ENCODE measurements at regions not wholly inside any gene's neighbourhood (a gene's known extent, or its start where the extent isn't known, plus 50 kb on each side); places are given as distances from the start of the nearest gene placed in this dataset.

DNA sequence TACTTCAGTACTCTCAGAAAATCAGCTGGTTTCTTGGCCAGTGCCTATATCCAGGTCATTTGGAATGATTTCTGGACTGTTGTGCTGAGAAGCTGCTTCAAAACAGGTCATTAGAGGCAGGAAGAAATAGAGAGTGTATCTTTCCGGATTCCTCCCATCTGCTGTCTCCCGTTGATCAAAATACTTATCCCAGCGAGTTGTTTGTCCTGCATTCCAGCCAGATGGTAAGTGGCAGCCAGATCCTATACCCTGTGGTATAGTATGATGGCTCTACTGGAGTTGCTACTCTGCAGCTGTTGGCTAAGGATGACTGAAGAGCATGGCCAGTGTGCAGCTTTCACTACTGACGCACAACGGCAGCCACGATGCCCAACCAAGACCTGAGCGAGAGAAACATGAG is 560.9 kb upstream of the ANO5 start:
- Histone ChIP-seq H2AFZ (ENCODE audit: low read depth) (no peak overlapping the region), H4K20me1 (ENCODE audit: insufficient read depth) (no peaks in the 10 kb centered on the region), H3K4me3 (ENCODE audit: low read depth in 2 of 2, low read length in 1 of 2) (no peak overlapping the region), H3K9me3 (no peaks in the 10 kb centered on the region), H3K79me2 (ENCODE audit: insufficient read depth) (no peaks in the 10 kb centered on the region), H3K4me1 (ENCODE audit: control insufficient read depth in 1 of 2, insufficient read depth in 2 of 2, low read depth in 1 of 2, low read length in 1 of 2) (peaks cover 0 to 12% of the 10 kb centered on the region in 2 experiments; a peak in 2 of 4 replicates), H3K9me2 (no peaks in the 10 kb centered on the region), H3K36me3 (replicated peaks in 1 of 2; ENCODE audit: control insufficient read depth in 1 of 2, insufficient read depth in 2 of 2, low read length in 1 of 2) (no peaks in the 10 kb centered on the region), H3K4me2 (no peak overlapping the region), H3K27ac (ENCODE audit: low read depth in 2 of 2, low read length in 1 of 2) (peak overlapping the region in 1 of 2 experiments; percentile 55; a peak in 1 of 4 replicates), H3K9ac (no peak overlapping the region), H3F3A (replicated peaks; ENCODE audit: insufficient read depth) (no peaks in the 10 kb centered on the region), H3K27me3 (ENCODE audit: insufficient read depth) (no peaks in the 10 kb centered on the region)
- 57% methylated on average over 7 of the region's 7 CpGs for WGBS (ENCODE audit: low lambda C conversion rate)
- DNase-seq, result no peak
- no peak for TF ChIP-seq EP300 (IDR thresholded peaks at IDR 0.05; ENCODE audit: borderline replicate concordance in 1 of 2, low read depth in 1 of 2, low read length in 1 of 2)
- TF ChIP-seq, protein P1, sequence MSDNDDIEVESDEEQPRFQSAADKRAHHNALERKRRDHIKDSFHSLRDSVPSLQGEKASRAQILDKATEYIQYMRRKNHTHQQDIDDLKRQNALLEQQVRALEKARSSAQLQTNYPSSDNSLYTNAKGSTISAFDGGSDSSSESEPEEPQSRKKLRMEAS (IDR thresholded peaks at IDR 0.05; ENCODE audit: low read depth), result no peak
- TF ChIP-seq, protein P2, sequence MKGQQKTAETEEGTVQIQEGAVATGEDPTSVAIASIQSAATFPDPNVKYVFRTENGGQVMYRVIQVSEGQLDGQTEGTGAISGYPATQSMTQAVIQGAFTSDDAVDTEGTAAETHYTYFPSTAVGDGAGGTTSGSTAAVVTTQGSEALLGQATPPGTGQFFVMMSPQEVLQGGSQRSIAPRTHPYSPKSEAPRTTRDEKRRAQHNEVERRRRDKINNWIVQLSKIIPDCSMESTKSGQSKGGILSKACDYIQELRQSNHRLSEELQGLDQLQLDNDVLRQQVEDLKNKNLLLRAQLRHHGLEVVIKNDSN (IDR thresholded peaks at IDR 0.05; ENCODE audit: borderline replicate concordance, low read depth), result no peak
- TF ChIP-seq MEF2A (IDR thresholded peaks at IDR 0.05; ENCODE audit: borderline replicate concordance, low read depth), result no peak
- no peak for TF ChIP-seq FOXJ3 (CRISPR knock-in tag; IDR thresholded peaks at IDR 0.05)
- no peak for TF ChIP-seq TAF1 (IDR thresholded peaks at IDR 0.05; ENCODE audit: borderline replicate concordance, low read depth, low read length)
- TF ChIP-seq RXRA (IDR thresholded peaks at IDR 0.05; ENCODE audit: borderline replicate concordance, low read depth), result no peak
- TF ChIP-seq NFIC (IDR thresholded peaks at IDR 0.05; ENCODE audit: borderline replicate concordance), result no peak
- no peak for TF ChIP-seq CHD2 (IDR thresholded peaks at IDR 0.05; ENCODE audit: low read length, partially characterized antibody)
- TF ChIP-seq JUND (IDR thresholded peaks at IDR 0.05), result no peak
- TF ChIP-seq, protein P3, sequence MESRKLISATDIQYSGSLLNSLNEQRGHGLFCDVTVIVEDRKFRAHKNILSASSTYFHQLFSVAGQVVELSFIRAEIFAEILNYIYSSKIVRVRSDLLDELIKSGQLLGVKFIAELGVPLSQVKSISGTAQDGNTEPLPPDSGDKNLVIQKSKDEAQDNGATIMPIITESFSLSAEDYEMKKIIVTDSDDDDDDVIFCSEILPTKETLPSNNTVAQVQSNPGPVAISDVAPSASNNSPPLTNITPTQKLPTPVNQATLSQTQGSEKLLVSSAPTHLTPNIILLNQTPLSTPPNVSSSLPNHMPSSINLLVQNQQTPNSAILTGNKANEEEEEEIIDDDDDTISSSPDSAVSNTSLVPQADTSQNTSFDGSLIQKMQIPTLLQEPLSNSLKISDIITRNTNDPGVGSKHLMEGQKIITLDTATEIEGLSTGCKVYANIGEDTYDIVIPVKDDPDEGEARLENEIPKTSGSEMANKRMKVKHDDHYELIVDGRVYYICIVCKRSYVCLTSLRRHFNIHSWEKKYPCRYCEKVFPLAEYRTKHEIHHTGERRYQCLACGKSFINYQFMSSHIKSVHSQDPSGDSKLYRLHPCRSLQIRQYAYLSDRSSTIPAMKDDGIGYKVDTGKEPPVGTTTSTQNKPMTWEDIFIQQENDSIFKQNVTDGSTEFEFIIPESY (IDR thresholded peaks at IDR 0.05; ENCODE audit: borderline replicate concordance, low read depth), result no peak
- ChIA-PET CTCF (no interaction called here), POLR2A (no interaction called here)

DNA sequence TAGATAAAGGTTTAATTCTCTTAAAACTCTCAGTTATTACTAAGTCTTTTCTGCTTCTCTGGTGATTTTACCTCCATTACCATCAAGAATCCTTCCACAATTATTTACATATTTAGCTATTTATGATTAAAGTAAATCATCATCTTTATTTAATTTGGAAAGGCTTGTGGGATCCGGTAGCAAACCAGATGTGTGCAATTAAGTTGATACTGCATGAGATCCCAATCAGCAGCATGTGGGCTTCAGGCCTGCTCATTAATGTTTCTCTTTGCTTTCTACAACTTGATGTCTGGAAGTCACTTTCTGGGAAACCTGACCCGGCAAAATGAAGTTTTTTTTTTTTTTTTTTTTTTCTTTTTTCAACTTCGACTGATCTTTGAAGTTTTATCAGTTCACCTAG is 558.4 kb upstream of the ANO5 start:
- Histone ChIP-seq H3K9me3 (no peaks in the 10 kb centered on the region; the same call in 1 of the 2 replicates), H3K27me3 (ENCODE audit: insufficient read depth) (no peaks in the 10 kb centered on the region), H4K20me1 (ENCODE audit: insufficient read depth) (no peaks in the 10 kb centered on the region), H3K36me3 (replicated peaks in 1 of 2; ENCODE audit: control insufficient read depth in 1 of 2, insufficient read depth in 2 of 2, low read length in 1 of 2) (no peaks in the 10 kb centered on the region), H3K79me2 (ENCODE audit: insufficient read depth) (no peaks in the 10 kb centered on the region), H3K27ac (ENCODE audit: low read depth in 2 of 2, low read length in 1 of 2) (peak overlapping the region in 1 of 2 experiments; percentile 91; a peak in 2 of 4 replicates), H3K9ac (no peak overlapping the region), H3K9me2 (no peaks in the 10 kb centered on the region), H3F3A (replicated peaks; ENCODE audit: insufficient read depth) (no peaks in the 10 kb centered on the region), H2AFZ (ENCODE audit: low read depth) (no peak overlapping the region), H3K4me2 (no peak overlapping the region), H3K4me3 (ENCODE audit: low read depth in 2 of 2, low read length in 1 of 2) (no peak overlapping the region), H3K4me1 (ENCODE audit: control insufficient read depth in 1 of 2, insufficient read depth in 2 of 2, low read depth in 1 of 2, low read length in 1 of 2) (peaks cover 0 to 12% of the 10 kb centered on the region in 2 experiments; a peak in 2 of 4 replicates)
- peak; percentile 58 for DNase-seq
- POLR2A ChIA-PET, result no interaction called here
- CTCF ChIA-PET, result no interaction called here
- 5% methylated on average over 3 of the region's 3 CpGs for WGBS (ENCODE audit: low lambda C conversion rate)
- peak; percentile 53; the same call in 1 of the 2 replicates for TF ChIP-seq POLR2AphosphoS5 (IDR thresholded peaks at IDR 0.05; ENCODE audit: low read depth, low read length)
- peak; percentile 95 for TF ChIP-seq GATA2 (CRISPR knock-in tag; IDR thresholded peaks at IDR 0.05)
- TF ChIP-seq, protein P4, sequence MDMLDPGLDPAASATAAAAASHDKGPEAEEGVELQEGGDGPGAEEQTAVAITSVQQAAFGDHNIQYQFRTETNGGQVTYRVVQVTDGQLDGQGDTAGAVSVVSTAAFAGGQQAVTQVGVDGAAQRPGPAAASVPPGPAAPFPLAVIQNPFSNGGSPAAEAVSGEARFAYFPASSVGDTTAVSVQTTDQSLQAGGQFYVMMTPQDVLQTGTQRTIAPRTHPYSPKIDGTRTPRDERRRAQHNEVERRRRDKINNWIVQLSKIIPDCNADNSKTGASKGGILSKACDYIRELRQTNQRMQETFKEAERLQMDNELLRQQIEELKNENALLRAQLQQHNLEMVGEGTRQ (IDR thresholded peaks at IDR 0.05; ENCODE audit: borderline replicate concordance, low read depth, low read length), result no peak
- no peak for TF ChIP-seq MEF2A (IDR thresholded peaks at IDR 0.05; ENCODE audit: borderline replicate concordance, low read depth)
- TF ChIP-seq YY1 (IDR thresholded peaks at IDR 0.05; ENCODE audit: low read depth), result no peak
- TF ChIP-seq MXI1 (IDR thresholded peaks at IDR 0.05; ENCODE audit: low read depth, low read length), result peak; percentile 24; the same call in 1 of the 2 replicates
- no peak for TF ChIP-seq RFX5 (IDR thresholded peaks at IDR 0.05; ENCODE audit: low read length)
- peak; percentile 86 for TF ChIP-seq CHD2 (IDR thresholded peaks at IDR 0.05; ENCODE audit: low read length, partially characterized antibody)
- TF ChIP-seq, protein P2 (IDR thresholded peaks at IDR 0.05; ENCODE audit: borderline replicate concordance, low read depth), result no peak
- 0 out of 2 replicates have a peak, but pooled peaks have one; percentile 13 for TF ChIP-seq TEAD4 (IDR thresholded peaks at IDR 0.05; ENCODE audit: borderline replicate concordance, insufficient read depth)
- TF ChIP-seq, protein P1 (IDR thresholded peaks at IDR 0.05; ENCODE audit: low read depth), result no peak
- peak; percentile 58 for TF ChIP-seq TCF12 (IDR thresholded peaks at IDR 0.05)
